Caco-2 (cell line): ENCODE measurements at regions not wholly inside any gene's neighbourhood (a gene's known extent, or its start where the extent isn't known, plus 50 kb on each side); places are given as distances from the start of the nearest gene placed in this dataset.

Experiments
- BruUV-seq: library from RNA; stranded (reverse); fragments of 400-500 nt; replicated peaks from 2 replicates; lab custom pipeline; 2021; lab: Mats Ljungman, UMichigan
- CTCF ChIA-PET: fragments of 300-600 bp; sonication (Branson Sonifier 250); formaldehyde crosslinking; loops from one replicate; lab custom pipeline; 2022; ENCODE audit warnings: antibody characterized with exemption; lab: Charles Lee
- POLR2A ChIA-PET: fragments of 300-600 bp; sonication (Branson Sonifier 250); formaldehyde crosslinking; loops from one replicate; lab custom pipeline; 2022; ENCODE audit warnings: antibody characterized with exemption; lab: Charles Lee
- DNase-seq, 2 experiments: peaks; one replicate each; pipeline versions ENCODE4 v3.0.0 to v3.0.0-alpha.2; 2020 to 2022
- H3K27me3 ChIP-seq: replicated peaks from 2 replicates; pipeline ENCODE4 v1.6.0; 2011; ENCODE audit warnings: low read length; ENCODE audit not compliant: control insufficient read depth, insufficient read depth
- H3K36me3 ChIP-seq: 2 replicates; pipeline ENCODE4 v1.5.1; 2011; ENCODE audit warnings: low read length; ENCODE audit not compliant: control insufficient read depth, insufficient read depth
- H3K4me1 ChIP-seq: fragments of 250-450 bp; sonication (Bioruptor Pico); 2 replicates; pipeline ENCODE4 v1.5.1; 2020; ENCODE audit warnings: mild to moderate bottlenecking
- H3K4me3 ChIP-seq: 2 replicates; pipeline ENCODE4 v1.5.1; 2011; ENCODE audit warnings: low read depth, mild to moderate bottlenecking, control low read depth, low read length
- H3K9me3 ChIP-seq: fragments of 250-450 bp; sonication (Bioruptor Pico); 2 replicates; pipeline ENCODE4 v1.5.1; 2020; ENCODE audit warnings: mild to moderate bottlenecking, moderate library complexity
- H3K27ac Mint-ChIP-seq: one replicate; pipeline ENCODE4 v1.8.0; 2022; ENCODE audit warnings: mixed read lengths; ENCODE audit not compliant: unreplicated experiment
- H3K27me3 Mint-ChIP-seq: one replicate; pipeline ENCODE4 v1.8.0; 2022; ENCODE audit warnings: mixed read lengths; ENCODE audit not compliant: insufficient read depth, unreplicated experiment
- H3K36me3 Mint-ChIP-seq: one replicate; pipeline ENCODE4 v1.8.0; 2022; ENCODE audit warnings: mild to moderate bottlenecking, mixed read lengths; ENCODE audit not compliant: insufficient read depth, unreplicated experiment
- H3K4me1 Mint-ChIP-seq: one replicate; pipeline ENCODE4 v1.8.0; 2022; ENCODE audit warnings: low read depth, mixed read lengths; ENCODE audit not compliant: unreplicated experiment
- H3K4me3 Mint-ChIP-seq: one replicate; pipeline ENCODE4 v1.8.0; 2022; ENCODE audit warnings: mild to moderate bottlenecking, moderate library complexity, mixed read lengths; ENCODE audit not compliant: unreplicated experiment
- H3K9me3 Mint-ChIP-seq: one replicate; pipeline ENCODE4 v1.8.0; 2022; ENCODE audit warnings: mixed read lengths; ENCODE audit not compliant: unreplicated experiment
- CTCF ChIP-seq, 2 experiments: fragments of 200-600 bp in 1 of 2; IDR thresholded peaks; 1 replicate in 1 of 2; 2 replicates in 1 of 2; pipeline versions ENCODE4 v1.5.1 to v1.8.0; 2011 to 2022; ENCODE audit warnings: antibody characterized with exemption in 1 of 2, control low read depth in 1 of 2, inconsistent platforms in 1 of 2, low read depth in 1 of 2, low read length in 1 of 2, mild to moderate bottlenecking in 1 of 2, moderate library complexity in 1 of 2; ENCODE audit not compliant: insufficient read depth in 1 of 2, severe bottlenecking in 1 of 2, unreplicated experiment in 1 of 2
- intact Hi-C: fragments of 100-400 bp; cut with micrococcal nuclease; formaldehyde crosslinking; loops from one replicate; pipeline ENCODE4 v1.10.0; 2022; ENCODE audit not compliant: unreplicated experiment

- no peak overlapping the region for H3K27ac Mint-ChIP-seq
- no peak overlapping the region for H3K4me3 Mint-ChIP-seq
- no peaks in the 10 kb centered on the region for H3K4me1 Mint-ChIP-seq
- no peaks in the 10 kb centered on the region for H3K36me3 Mint-ChIP-seq
- H3K9me3 Mint-ChIP-seq = no peaks in the 10 kb centered on the region
- POLR2A ChIA-PET = no interaction called here
- CTCF ChIA-PET = no interaction called here
- no TSS peak for BruUV-seq
- Histone ChIP-seq H3K9me3 (no peaks in the 10 kb centered on the region), H3K27me3 (no peaks in the 10 kb centered on the region), H3K36me3 (no peaks in the 10 kb centered on the region), H3K4me3 (no peak overlapping the region), H3K4me1 (no peaks in the 10 kb centered on the region)
- DNase-seq = no peak
- H3K27me3 Mint-ChIP-seq = no peaks in the 10 kb centered on the region
- TF ChIP-seq CTCF (IDR thresholded peaks at IDR 0.05; ENCODE audit: insufficient read depth in 1 of 2, low read depth in 1 of 2, low read length in 1 of 2, severe bottlenecking in 1 of 2, unreplicated experiment in 1 of 2) = no peak
- intact Hi-C loops = no loop called here
These were observed 96.4 kb downstream of the PSAT1 start for GRCh38 chr9:78393340-78393739.

DNA sequence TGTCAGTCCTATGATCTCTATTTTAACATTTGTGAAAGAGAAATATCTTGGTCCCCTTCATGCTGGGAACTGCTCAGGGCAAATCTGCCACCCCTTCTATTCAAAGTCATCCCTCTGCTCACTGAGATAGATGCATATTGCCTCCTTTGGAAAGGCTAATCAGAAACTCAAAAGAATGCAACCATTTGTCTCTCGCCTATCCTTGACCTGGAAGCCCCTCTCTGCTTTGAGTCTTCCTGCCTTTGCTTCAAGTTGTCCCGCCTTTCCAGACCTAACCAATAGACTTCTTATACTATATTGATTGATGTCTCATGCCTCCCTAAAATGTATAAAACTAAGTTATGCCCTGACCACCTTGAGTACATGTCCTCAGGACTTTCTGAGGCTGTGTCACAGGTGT lies 97.0 kb downstream of the PSAT1 start:
- no peaks in the 10 kb centered on the region for H3K27me3 Mint-ChIP-seq
- ChIA-PET POLR2A (no interaction called here), CTCF (no interaction called here)
- no peak overlapping the region for H3K4me3 ChIP-seq
- intact Hi-C loops = no loop called here
- H3K4me1 ChIP-seq = no peaks in the 10 kb centered on the region
- no TSS peak for BruUV-seq
- DNase-seq = no peak
- no peaks in the 10 kb centered on the region for H3K27me3 ChIP-seq
- no peaks in the 10 kb centered on the region for H3K4me1 Mint-ChIP-seq
- H3K36me3 Mint-ChIP-seq = no peaks in the 10 kb centered on the region
- H3K9me3 ChIP-seq = no peaks in the 10 kb centered on the region
- no peaks in the 10 kb centered on the region for H3K9me3 Mint-ChIP-seq
- H3K4me3 Mint-ChIP-seq = no peak overlapping the region
- no peak for TF ChIP-seq CTCF (IDR thresholded peaks at IDR 0.05; ENCODE audit: insufficient read depth in 1 of 2, low read depth in 1 of 2, low read length in 1 of 2, severe bottlenecking in 1 of 2, unreplicated experiment in 1 of 2)
- no peak overlapping the region for H3K27ac Mint-ChIP-seq
- no peaks in the 10 kb centered on the region for H3K36me3 ChIP-seq

- Mint-ChIP-seq H3K9me3 (no peaks in the 10 kb centered on the region), H3K27ac (no peak overlapping the region), H3K4me1 (no peaks in the 10 kb centered on the region), H3K4me3 (no peak overlapping the region), H3K27me3 (no peaks in the 10 kb centered on the region), H3K36me3 (no peaks in the 10 kb centered on the region)
- no TSS peak for BruUV-seq
- Histone ChIP-seq H3K27me3 (no peaks in the 10 kb centered on the region), H3K4me3 (no peak overlapping the region), H3K4me1 (no peaks in the 10 kb centered on the region), H3K36me3 (no peaks in the 10 kb centered on the region), H3K9me3 (no peaks in the 10 kb centered on the region)
- intact Hi-C loops = no loop called here
- ChIA-PET POLR2A (interaction anchor here (0.5 kb wide), 1 partner anchor 25 kb away, joined by 4 read pairs; no protein-coding TSS in a partner anchor), CTCF (no interaction called here)
- no peak for DNase-seq
- no peak for TF ChIP-seq CTCF (IDR thresholded peaks at IDR 0.05; ENCODE audit: insufficient read depth in 1 of 2, low read depth in 1 of 2, low read length in 1 of 2, severe bottlenecking in 1 of 2, unreplicated experiment in 1 of 2)
These were observed 99.2 kb downstream of the PSAT1 start for GRCh38 chr9:78396087-78396486.
